Vagina (tissue), 2 donors: ENCODE measurements at regions not wholly inside any gene's neighbourhood (a gene's known extent, or its start where the extent isn't known, plus 50 kb on each side); places are given as distances from the start of the nearest gene placed in this dataset.

ENCODE experiments used
- POLR2A ChIP-seq, 2 donors: fragments of 450-650 bp; IDR thresholded peaks; one replicate each; pipeline ENCODE4 v1.6.1; 2017; ENCODE audit warnings: antibody characterized with exemption in 2 of 2, mild to moderate bottlenecking in 2 of 2, moderate library complexity in 2 of 2
- TF ChIP-seq, protein P1 (sequence below), 3 experiments: fragments of 450-650 bp in 2 of 3; fragments of 200-600 bp in 1 of 3; sonication (generic) in 1 of 3; IDR thresholded peaks; one replicate each; pipeline ENCODE4 v1.5.1; 2017 to 2019; ENCODE audit warnings: antibody characterized with exemption in 3 of 3, mild to moderate bottlenecking in 2 of 3, moderate library complexity in 2 of 3

DNA sequence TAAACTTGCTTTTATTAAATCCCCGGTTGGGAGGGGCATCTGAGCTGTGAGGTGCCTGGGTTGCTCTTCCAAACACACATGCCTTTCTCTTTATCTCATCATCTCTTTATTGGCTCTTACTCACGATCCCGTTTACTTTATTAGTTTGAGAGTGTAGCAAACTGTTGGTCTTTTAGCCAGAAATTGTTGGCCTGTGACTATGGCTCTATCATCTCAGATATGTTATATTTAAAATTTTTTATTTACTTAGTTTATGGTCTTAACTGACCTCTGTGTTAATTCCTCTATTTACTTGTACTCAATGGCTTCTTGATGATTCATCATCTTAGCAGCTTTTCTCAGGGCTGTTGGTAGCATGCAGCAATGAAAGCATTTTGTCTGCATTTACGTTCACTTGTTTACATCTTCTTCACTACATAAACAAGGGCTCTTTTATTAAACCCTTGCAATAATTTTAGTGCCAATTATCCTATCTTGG, 408.4 kb downstream of the HRH4 start:
- TF ChIP-seq, protein P1, sequence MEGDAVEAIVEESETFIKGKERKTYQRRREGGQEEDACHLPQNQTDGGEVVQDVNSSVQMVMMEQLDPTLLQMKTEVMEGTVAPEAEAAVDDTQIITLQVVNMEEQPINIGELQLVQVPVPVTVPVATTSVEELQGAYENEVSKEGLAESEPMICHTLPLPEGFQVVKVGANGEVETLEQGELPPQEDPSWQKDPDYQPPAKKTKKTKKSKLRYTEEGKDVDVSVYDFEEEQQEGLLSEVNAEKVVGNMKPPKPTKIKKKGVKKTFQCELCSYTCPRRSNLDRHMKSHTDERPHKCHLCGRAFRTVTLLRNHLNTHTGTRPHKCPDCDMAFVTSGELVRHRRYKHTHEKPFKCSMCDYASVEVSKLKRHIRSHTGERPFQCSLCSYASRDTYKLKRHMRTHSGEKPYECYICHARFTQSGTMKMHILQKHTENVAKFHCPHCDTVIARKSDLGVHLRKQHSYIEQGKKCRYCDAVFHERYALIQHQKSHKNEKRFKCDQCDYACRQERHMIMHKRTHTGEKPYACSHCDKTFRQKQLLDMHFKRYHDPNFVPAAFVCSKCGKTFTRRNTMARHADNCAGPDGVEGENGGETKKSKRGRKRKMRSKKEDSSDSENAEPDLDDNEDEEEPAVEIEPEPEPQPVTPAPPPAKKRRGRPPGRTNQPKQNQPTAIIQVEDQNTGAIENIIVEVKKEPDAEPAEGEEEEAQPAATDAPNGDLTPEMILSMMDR (IDR thresholded peaks at IDR 0.05), result no peak
- no peak for TF ChIP-seq POLR2A (IDR thresholded peaks at IDR 0.05)
